SU-DHL-6 (cell line): ENCODE measurements at regions not wholly inside any gene's neighbourhood (a gene's known extent, or its start where the extent isn't known, plus 50 kb on each side); places are given as distances from the start of the nearest gene placed in this dataset.

Experiments used
- CTCF ChIP-seq: fragments of 200-600 bp; sonication (generic); IDR thresholded peaks from one replicate; pipeline ENCODE4 v1.5.1; 2017; ENCODE audit warnings: antibody characterized with exemption, mild to moderate bottlenecking, low read length, moderate library complexity; ENCODE audit not compliant: insufficient read depth, poor library complexity, severe bottlenecking
- EZH2phosphoT487 ChIP-seq: fragments of 200-600 bp; sonication (generic), shearing (Covaris generic); conservative IDR thresholded peaks from 2 replicates; pipeline ENCODE4 v1.6.1; 2018; ENCODE audit warnings: mild to moderate bottlenecking, antibody characterized with exemption, low read length, moderate library complexity, mixed read lengths

- TF ChIP-seq CTCF (no peak), EZH2phosphoT487 (no peak)
Observed at GRCh38 chr10:78579576-78579975, 489.2 kb upstream of the ZMIZ1 start.
